NCI-H82 (cell line): ENCODE measurements at regions not wholly inside any gene's neighbourhood (a gene's known extent, or its start where the extent isn't known, plus 50 kb on each side); places are given as distances from the start of the nearest gene placed in this dataset.

Experiments
- DNase-seq: peaks from one replicate; lab custom pipeline; 2025; lab: John Stamatoyannopoulos, UW

- DNase-seq, result no peak
These were observed 893.7 kb downstream of the TFAP2A start for GRCh38 chr6:9521152-9521530.

GRCh38 chr6:9520417-9521151, 894.3 kb downstream of the TFAP2A start:
- no peak for DNase-seq

GRCh38 chr6:9518431-9518830, 896.4 kb downstream of the TFAP2A start:
- DNase-seq, result no peak

- peak; percentile 84 for DNase-seq
These were observed 897.1 kb downstream of the TFAP2A start for GRCh38 chr6:9517806-9518205.

- DNase-seq, result peak; percentile 14
These were observed 899.0 kb downstream of the TFAP2A start for GRCh38 chr6:9515633-9516606.

GRCh38 chr6:9514146-9514545, 900.7 kb downstream of the TFAP2A start:
- DNase-seq, result no peak

- DNase-seq, result peak; percentile 61
These were observed 903.7 kb downstream of the TFAP2A start for GRCh38 chr6:9511157-9511556.

GRCh38 chr6:9507136-9507895, 907.6 kb downstream of the TFAP2A start:
- peak; percentile 46 for DNase-seq

GRCh38 chr6:9504191-9504590, 910.7 kb downstream of the TFAP2A start:
- DNase-seq, result no peak

- DNase-seq, result no peak
These were observed 911.6 kb downstream of the TFAP2A start for GRCh38 chr6:9503111-9503761.

GRCh38 chr6:9499709-9500108, 915.2 kb downstream of the TFAP2A start:
- no peak for DNase-seq

- DNase-seq, result no peak
These were observed 918.0 kb downstream of the TFAP2A start for GRCh38 chr6:9496837-9497236.

GRCh38 chr6:9494864-9495263, 920.0 kb downstream of the TFAP2A start:
- no peak for DNase-seq

GRCh38 chr6:9492790-9493189, 922.1 kb downstream of the TFAP2A start:
- DNase-seq, result no peak

GRCh38 chr6:9487128-9487527, 927.7 kb downstream of the TFAP2A start:
- no peak for DNase-seq

- DNase-seq, result no peak
These were observed 928.9 kb downstream of the TFAP2A start for GRCh38 chr6:9485992-9486391.

- no peak for DNase-seq
These were observed 930.2 kb downstream of the TFAP2A start for GRCh38 chr6:9484686-9485085.

GRCh38 chr6:9484091-9484490, 930.8 kb downstream of the TFAP2A start:
- no peak for DNase-seq

- DNase-seq, result no peak
These were observed 932.7 kb downstream of the TFAP2A start for GRCh38 chr6:9482030-9482738.

- no peak for DNase-seq
These were observed 933.4 kb downstream of the TFAP2A start for GRCh38 chr6:9481292-9482029.
